HEK293T (cell line): ENCODE measurements at regions not wholly inside any gene's neighbourhood (a gene's known extent, or its start where the extent isn't known, plus 50 kb on each side); places are given as distances from the start of the nearest gene placed in this dataset.

Experiments
- CTCF ChIA-PET: fragments of 350-600 bp; formaldehyde crosslinking; extraction: SDS; loops from one replicate; lab custom pipeline; 2021; ENCODE audit warnings: antibody characterized with exemption, inconsistent platforms; lab: Yijun Ruan, JAX
- POLR2A ChIA-PET: fragments of 350-600 bp; formaldehyde crosslinking; extraction: SDS; loops from one replicate; lab custom pipeline; 2020; ENCODE audit warnings: antibody characterized with exemption, inconsistent platforms; lab: Yijun Ruan, JAX
- DNase-seq: peaks from one replicate; pipeline ENCODE4 v3.0.0; 2012; ENCODE audit warnings: mixed read lengths; ENCODE audit errors: extremely low spot score
- ARNT ChIP-seq: fragments of 450-650 bp; IDR thresholded peaks from 2 replicates; pipeline ENCODE4 v1.6.1; 2017; ENCODE audit warnings: mild to moderate bottlenecking
- BHLHE40 ChIP-seq: fragments of 450-650 bp; IDR thresholded peaks from 2 replicates; pipeline ENCODE4 v1.6.1; 2016; ENCODE audit warnings: mild to moderate bottlenecking, moderate library complexity, borderline replicate concordance
- CTBP1 ChIP-seq: fragments of 450-650 bp; IDR thresholded peaks from 2 replicates; pipeline ENCODE4 v1.6.1; 2016; ENCODE audit warnings: borderline replicate concordance
- ELF4 ChIP-seq: fragments of 450-650 bp; IDR thresholded peaks from 2 replicates; pipeline ENCODE4 v1.6.1; 2017; ENCODE audit warnings: antibody characterized with exemption
- FOXA1 ChIP-seq: fragments of 450-650 bp; IDR thresholded peaks from 2 replicates; pipeline ENCODE4 v1.6.1; 2016; ENCODE audit warnings: mild to moderate bottlenecking
- FOXK2 ChIP-seq: fragments of 450-650 bp; IDR thresholded peaks from 2 replicates; pipeline ENCODE4 v1.6.1; 2016; ENCODE audit warnings: mild to moderate bottlenecking
- FOXM1 ChIP-seq: fragments of 450-650 bp; IDR thresholded peaks from 2 replicates; pipeline ENCODE4 v1.6.1; 2017; ENCODE audit warnings: mild to moderate bottlenecking, borderline replicate concordance
- HDGF ChIP-seq: fragments of 450-650 bp; IDR thresholded peaks from 2 replicates; pipeline ENCODE4 v1.6.1; 2017; ENCODE audit warnings: antibody characterized with exemption, borderline replicate concordance
- L3MBTL2 ChIP-seq: fragments of 450-650 bp; conservative IDR thresholded peaks from 2 replicates; pipeline ENCODE4 v1.6.1; 2016; ENCODE audit warnings: mild to moderate bottlenecking
- LEF1 ChIP-seq: fragments of 450-650 bp; IDR thresholded peaks from 2 replicates; pipeline ENCODE4 v1.6.1; 2017; ENCODE audit warnings: mild to moderate bottlenecking, borderline replicate concordance
- NFRKB ChIP-seq: fragments of 450-650 bp; IDR thresholded peaks from 2 replicates; pipeline ENCODE4 v1.6.1; 2016; ENCODE audit warnings: mild to moderate bottlenecking, moderate library complexity
- PKNOX1 ChIP-seq: fragments of 450-650 bp; IDR thresholded peaks from 2 replicates; pipeline ENCODE4 v1.6.1; 2016
- SP1 ChIP-seq: fragments of 450-650 bp; IDR thresholded peaks from 2 replicates; pipeline ENCODE4 v1.6.1; 2017
- SUZ12 ChIP-seq: fragments of 450-650 bp; IDR thresholded peaks from 2 replicates; pipeline ENCODE4 v1.6.1; 2016; ENCODE audit warnings: mild to moderate bottlenecking
- TARDBP ChIP-seq: fragments of 450-650 bp; IDR thresholded peaks from 2 replicates; pipeline ENCODE4 v1.6.1; 2016
- ZNF384 ChIP-seq: fragments of 450-650 bp; IDR thresholded peaks from 2 replicates; pipeline ENCODE4 v1.6.1; 2016

- TF ChIP-seq HDGF, result no peak
- TF ChIP-seq L3MBTL2, result no peak
- no peak for TF ChIP-seq ZNF384
- no peak for TF ChIP-seq FOXA1
- TF ChIP-seq NFRKB, result no peak
- no peak for TF ChIP-seq BHLHE40
- no peak for TF ChIP-seq TARDBP
- no peak for TF ChIP-seq FOXK2
- no peak for TF ChIP-seq FOXM1
- TF ChIP-seq SUZ12, result no peak
- no peak for TF ChIP-seq ELF4
- no peak for TF ChIP-seq CTBP1
- no peak for TF ChIP-seq PKNOX1
- no peak for TF ChIP-seq ARNT
- no peak for TF ChIP-seq LEF1
- no peak for TF ChIP-seq SP1
- DNase-seq, result no peak
- POLR2A ChIA-PET, result no interaction called here
- CTCF ChIA-PET, result no interaction called here
Measured at GRCh38 chr1:195332102-195332501, 1276.1 kb downstream of the KCNT2 start.

GRCh38 chr1:195328681-195329080 lies 1279.6 kb downstream of the KCNT2 start:
- TF ChIP-seq TARDBP (no peak), ARNT (no peak), HDGF (no peak), BHLHE40 (no peak), NFRKB (no peak), CTBP1 (no peak), ZNF384 (no peak), L3MBTL2 (no peak), FOXM1 (no peak), ELF4 (no peak), SP1 (no peak)
- ChIA-PET POLR2A (no interaction called here), CTCF (no interaction called here)
- DNase-seq, result no peak

GRCh38 chr1:195328102-195328501 lies 1280.1 kb downstream of the KCNT2 start:
- no peak for DNase-seq
- ChIA-PET POLR2A (no interaction called here), CTCF (no interaction called here)
- TF ChIP-seq PKNOX1 (no peak), L3MBTL2 (no peak), ELF4 (no peak), FOXM1 (no peak), CTBP1 (no peak), SP1 (no peak), TARDBP (no peak), NFRKB (no peak), BHLHE40 (no peak)

GRCh38 chr1:195327361-195327760 lies 1280.9 kb downstream of the KCNT2 start:
- TF ChIP-seq PKNOX1 (no peak), BHLHE40 (no peak), CTBP1 (no peak), NFRKB (no peak), SUZ12 (no peak), ZNF384 (no peak), FOXM1 (no peak)
- CTCF ChIA-PET, result no interaction called here
- POLR2A ChIA-PET, result no interaction called here
- no peak for DNase-seq

DNA sequence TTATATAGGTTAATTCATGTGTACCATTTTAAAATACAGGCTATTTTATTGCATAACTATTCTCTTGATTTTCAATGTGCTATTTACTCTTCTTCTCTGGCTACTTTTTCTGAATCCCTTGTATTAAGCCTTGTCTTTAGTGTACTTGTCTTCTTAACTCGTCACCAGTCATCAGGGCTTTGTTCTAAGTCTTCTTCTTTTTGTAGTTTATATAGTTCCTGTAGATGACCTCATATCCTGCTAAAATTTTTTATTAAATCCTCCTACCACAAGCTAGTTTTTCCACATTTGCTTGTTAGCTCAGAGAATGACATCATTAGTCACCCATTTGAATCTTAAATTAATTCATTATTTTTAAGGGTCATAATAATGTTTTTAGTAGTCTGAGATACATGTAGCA lies 1281.9 kb downstream of the KCNT2 start:
- POLR2A ChIA-PET, result no interaction called here
- DNase-seq, result no peak
- CTCF ChIA-PET, result no interaction called here
- TF ChIP-seq ZNF384 (no peak), ARNT (no peak), SUZ12 (no peak), NFRKB (no peak), SP1 (no peak), TARDBP (no peak), PKNOX1 (no peak), HDGF (no peak), LEF1 (no peak), L3MBTL2 (no peak), CTBP1 (no peak), FOXA1 (no peak), ELF4 (no peak), FOXM1 (no peak), FOXK2 (no peak), BHLHE40 (no peak)

- TF ChIP-seq HDGF (no peak), NFRKB (no peak), SP1 (no peak), ZNF384 (no peak), LEF1 (no peak), SUZ12 (no peak), ELF4 (no peak), TARDBP (no peak), FOXK2 (no peak), CTBP1 (no peak), PKNOX1 (no peak), L3MBTL2 (no peak), BHLHE40 (no peak)
- CTCF ChIA-PET, result no interaction called here
- POLR2A ChIA-PET, result no interaction called here
- DNase-seq, result no peak
Measured at GRCh38 chr1:195325181-195325580, 1283.1 kb downstream of the KCNT2 start.
